ENCODE measurements at regions not wholly inside any gene's neighbourhood (a gene's known extent, or its start where the extent isn't known, plus 50 kb on each side); places are given as distances from the start of the nearest gene placed in this dataset.

DNA sequence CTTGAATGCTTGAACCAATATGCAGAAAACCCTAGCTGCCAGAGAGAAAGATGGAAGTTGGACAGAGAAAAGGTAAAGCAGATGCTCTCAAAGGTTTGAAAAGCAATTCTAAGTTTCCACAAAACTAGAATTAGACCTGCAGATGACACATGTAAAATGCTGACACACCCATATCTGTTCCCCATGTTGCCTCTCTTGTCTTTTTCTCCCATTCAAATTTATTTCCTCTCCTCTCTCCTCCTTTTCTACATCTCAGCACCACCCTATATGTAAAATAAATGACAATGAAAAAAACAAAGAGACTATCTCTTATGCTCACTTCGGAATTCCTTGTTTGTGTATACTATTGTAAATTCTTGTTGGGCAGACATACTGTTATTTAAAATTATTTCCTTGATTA, 75.5 kb upstream of the PLEKHA5 start:
- TF ChIP-seq, protein P1, sequence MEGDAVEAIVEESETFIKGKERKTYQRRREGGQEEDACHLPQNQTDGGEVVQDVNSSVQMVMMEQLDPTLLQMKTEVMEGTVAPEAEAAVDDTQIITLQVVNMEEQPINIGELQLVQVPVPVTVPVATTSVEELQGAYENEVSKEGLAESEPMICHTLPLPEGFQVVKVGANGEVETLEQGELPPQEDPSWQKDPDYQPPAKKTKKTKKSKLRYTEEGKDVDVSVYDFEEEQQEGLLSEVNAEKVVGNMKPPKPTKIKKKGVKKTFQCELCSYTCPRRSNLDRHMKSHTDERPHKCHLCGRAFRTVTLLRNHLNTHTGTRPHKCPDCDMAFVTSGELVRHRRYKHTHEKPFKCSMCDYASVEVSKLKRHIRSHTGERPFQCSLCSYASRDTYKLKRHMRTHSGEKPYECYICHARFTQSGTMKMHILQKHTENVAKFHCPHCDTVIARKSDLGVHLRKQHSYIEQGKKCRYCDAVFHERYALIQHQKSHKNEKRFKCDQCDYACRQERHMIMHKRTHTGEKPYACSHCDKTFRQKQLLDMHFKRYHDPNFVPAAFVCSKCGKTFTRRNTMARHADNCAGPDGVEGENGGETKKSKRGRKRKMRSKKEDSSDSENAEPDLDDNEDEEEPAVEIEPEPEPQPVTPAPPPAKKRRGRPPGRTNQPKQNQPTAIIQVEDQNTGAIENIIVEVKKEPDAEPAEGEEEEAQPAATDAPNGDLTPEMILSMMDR (conservative IDR thresholded peaks at IDR 0.05; ENCODE audit: low read length) = no peak
- no peak for TF ChIP-seq EZH2phosphoT487 (IDR thresholded peaks at IDR 0.05; ENCODE audit: borderline replicate concordance)

All from Loucy (cell line).